ENCODE measurements at regions not wholly inside any gene's neighbourhood (a gene's known extent, or its start where the extent isn't known, plus 50 kb on each side); places are given as distances from the start of the nearest gene placed in this dataset.

- intact Hi-C loops (cut with DNase I) = no loop called here
Observed at GRCh38 chr9:81492710-81493447, 196.5 kb downstream of the TLE1 start.

DNA sequence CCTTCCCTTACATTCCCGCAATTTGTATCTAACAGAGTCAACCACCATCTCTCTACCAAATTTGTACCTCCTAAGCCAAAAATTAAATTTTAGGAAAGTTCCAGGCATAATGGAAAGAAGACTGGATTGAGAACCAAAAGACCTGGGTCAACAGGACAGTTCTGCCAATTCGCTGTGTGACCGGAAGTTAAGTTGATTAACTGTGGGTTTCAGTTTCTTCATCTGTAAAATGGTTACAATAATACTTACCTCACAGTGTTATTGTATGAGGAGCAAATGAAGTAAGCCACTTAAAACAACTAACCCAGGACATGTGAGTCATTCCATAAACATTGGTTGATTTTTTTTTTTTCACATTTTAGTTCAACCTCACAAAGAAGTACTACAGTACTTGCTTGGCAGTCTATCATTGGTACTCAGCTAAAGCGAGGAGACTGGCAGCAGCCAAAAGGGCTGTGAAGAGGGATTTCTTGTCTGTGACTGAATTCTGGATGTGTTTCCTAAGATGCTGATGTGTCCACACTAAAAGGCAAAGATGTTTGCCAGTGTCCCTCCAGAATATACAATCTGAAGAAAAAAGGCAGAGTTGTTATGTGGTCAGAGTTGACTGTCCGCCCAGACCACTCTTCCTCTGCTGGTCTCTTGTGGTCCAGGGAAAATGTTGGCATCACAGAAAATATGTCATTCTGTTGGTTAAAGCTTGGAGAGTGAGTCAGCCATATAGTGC lies 198.6 kb downstream of the TLE1 start:
- no peak for DNase-seq (ENCODE audit: low spot score)
- intact Hi-C loops (cut with DNase I) = no loop called here

More at GRCh38 chr9:81492710-81493447, 196.5 kb downstream of the TLE1 start:
- no peak for DNase-seq (ENCODE audit: low spot score)

DNA sequence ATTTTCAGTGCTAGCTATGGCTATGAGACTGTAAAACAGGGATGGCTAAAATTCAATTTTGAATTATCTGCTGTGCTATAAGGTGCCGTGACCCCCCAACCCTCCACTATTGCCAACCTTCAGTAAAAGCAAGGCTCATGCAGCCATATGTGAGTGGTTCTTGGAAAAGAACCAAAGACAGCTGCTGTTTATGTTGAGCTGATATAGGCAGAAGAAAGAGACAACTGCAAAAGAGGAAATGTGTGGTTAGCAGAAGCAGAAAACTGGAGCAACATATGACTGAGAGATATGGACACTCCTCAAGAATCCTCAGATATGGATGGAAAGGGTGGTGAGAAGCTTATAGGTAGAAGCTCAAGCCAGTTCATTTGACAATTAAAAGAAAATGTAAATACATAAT lies 200.3 kb downstream of the TLE1 start:
- DNase-seq (ENCODE audit: low spot score) = no peak
- intact Hi-C loops (cut with DNase I) = no loop called here

- DNase-seq (ENCODE audit: low spot score) = no peak
- intact Hi-C loops (cut with DNase I) = no loop called here
Observed at GRCh38 chr9:81480828-81481604, 208.3 kb downstream of the TLE1 start.

- intact Hi-C loops (cut with DNase I) = no loop called here
- no peak for DNase-seq (ENCODE audit: low spot score)
Observed at GRCh38 chr9:81479573-81479972, 209.8 kb downstream of the TLE1 start.

DNA sequence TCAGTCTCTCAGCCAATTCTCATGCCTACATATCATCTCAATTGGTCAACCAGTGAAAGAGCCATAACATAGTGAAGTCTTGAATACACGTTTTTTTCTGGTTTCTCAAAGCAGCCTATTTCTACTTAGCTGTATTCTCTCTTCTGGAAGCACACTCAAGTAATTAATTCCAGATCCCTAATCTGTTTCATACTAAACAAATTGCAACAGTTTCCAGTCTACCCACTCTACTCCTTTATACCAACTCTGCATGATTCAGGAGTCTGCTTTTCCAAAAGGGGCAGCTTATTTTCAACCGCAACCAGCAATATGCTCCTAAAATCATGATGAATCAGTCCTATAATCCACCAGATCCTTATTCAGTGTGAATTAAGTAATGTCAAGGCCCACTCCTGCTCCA lies 211.7 kb downstream of the TLE1 start:
- DNase-seq (ENCODE audit: low spot score) = no peak
- intact Hi-C loops (cut with DNase I) = no loop called here

- no peak for DNase-seq (ENCODE audit: low spot score)
- intact Hi-C loops (cut with DNase I) = no loop called here
Observed at GRCh38 chr9:81476813-81477490, 212.4 kb downstream of the TLE1 start.

DNA sequence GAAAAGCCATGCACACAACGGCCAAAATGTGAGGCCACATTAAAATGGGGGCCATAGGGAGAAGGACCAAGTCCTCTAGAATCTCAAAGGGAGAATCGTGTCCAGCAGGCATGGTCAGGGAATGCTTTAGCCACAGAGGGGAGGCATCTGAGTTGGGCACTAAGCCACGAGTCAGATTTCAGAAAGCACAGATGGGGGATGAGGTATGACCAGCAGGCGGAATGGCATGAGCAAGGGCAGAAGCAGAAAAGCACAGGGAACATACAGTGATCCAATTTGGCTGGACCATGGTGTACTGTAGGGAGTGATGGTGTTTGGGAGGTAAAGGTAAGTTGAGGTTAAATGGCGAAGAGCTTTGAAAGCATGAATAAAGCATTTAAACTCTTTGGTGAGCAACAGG lies 214.6 kb downstream of the TLE1 start:
- no peak for DNase-seq (ENCODE audit: low spot score)
- intact Hi-C loops (cut with DNase I) = no loop called here

GRCh38 chr9:81474125-81474524 lies 215.2 kb downstream of the TLE1 start:
- DNase-seq (ENCODE audit: low spot score) = no peak
- intact Hi-C loops (cut with DNase I) = no loop called here

GRCh38 chr9:81473708-81474107 lies 215.6 kb downstream of the TLE1 start:
- intact Hi-C loops (cut with DNase I) = no loop called here

DNA sequence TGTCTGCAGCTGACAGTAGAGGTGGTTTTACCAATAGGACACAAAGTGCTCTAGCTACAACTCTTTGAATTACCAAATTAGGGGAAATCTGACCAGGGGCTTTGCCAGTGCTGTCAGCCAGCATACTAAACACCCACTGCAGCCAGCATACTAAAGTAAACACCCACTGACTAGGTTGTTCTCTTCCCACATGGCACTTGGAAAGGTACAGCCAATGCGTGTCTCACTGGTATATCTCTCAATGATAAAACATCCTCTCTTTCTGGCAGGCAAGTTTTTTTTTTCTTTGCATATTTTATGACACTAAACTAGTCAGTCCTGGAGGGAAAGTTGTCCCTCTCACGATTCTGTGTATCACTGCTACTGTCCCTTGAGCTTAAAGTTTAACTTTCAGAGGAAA lies 216.1 kb downstream of the TLE1 start:
- no peak for DNase-seq (ENCODE audit: low spot score)
- intact Hi-C loops (cut with DNase I) = no loop called here

More at GRCh38 chr9:81473708-81474107, 215.6 kb downstream of the TLE1 start:
- no peak for DNase-seq (ENCODE audit: low spot score)

DNA sequence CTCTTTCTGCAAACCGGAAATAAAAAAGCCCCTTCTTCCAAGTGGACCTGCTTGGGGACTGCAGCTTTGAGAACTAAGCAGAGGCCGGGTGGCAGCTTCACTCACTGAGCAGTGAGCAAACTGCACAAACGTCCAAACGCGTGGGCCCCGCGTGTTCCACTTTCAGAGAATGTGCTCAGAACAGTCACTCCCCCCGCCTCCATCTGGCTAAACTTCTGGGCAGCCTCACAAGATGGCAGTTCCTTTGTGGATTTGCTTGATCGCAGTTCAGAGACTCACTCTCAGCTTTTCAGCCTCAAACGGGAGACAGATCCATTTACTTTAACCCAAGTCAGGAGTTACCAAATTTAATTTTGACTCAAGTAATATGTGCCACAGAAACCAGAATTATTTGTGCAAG lies 216.6 kb downstream of the TLE1 start:
- intact Hi-C loops (cut with DNase I) = no loop called here
- no peak for DNase-seq (ENCODE audit: low spot score)

- intact Hi-C loops (cut with DNase I) = no loop called here
- no peak for DNase-seq (ENCODE audit: low spot score)
Observed at GRCh38 chr9:81470864-81471263, 218.5 kb downstream of the TLE1 start.

GRCh38 chr9:81468084-81468595 lies 221.2 kb downstream of the TLE1 start:
- intact Hi-C loops (cut with DNase I) = loop anchor here (5.0 kb wide), 1 partner anchor 219 kb away; the partner anchor contains the start of gene TLE1
- DNase-seq (ENCODE audit: low spot score) = no peak

DNA sequence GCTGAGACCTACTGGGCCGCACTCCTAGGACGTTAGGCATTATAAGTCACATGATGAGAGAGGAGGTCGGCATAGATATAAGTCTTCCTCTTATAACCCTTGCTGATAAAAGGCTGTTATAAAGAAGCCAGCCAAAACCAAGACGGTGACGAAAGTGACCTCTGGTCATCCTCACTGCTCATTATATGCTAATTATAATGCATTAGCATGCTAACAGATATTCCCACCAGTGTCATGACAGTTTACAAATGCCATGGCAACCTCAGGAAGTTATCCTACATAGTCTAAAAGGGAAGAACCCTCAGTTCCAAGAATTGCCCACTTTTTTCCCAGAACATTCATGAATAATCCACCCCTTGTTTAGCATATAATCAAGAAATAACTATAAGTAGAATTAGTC lies 222.4 kb downstream of the TLE1 start:
- intact Hi-C loops (cut with DNase I) = loop anchor here (5.0 kb wide), 1 partner anchor 220 kb away; the partner anchor contains the start of gene TLE1

DNA sequence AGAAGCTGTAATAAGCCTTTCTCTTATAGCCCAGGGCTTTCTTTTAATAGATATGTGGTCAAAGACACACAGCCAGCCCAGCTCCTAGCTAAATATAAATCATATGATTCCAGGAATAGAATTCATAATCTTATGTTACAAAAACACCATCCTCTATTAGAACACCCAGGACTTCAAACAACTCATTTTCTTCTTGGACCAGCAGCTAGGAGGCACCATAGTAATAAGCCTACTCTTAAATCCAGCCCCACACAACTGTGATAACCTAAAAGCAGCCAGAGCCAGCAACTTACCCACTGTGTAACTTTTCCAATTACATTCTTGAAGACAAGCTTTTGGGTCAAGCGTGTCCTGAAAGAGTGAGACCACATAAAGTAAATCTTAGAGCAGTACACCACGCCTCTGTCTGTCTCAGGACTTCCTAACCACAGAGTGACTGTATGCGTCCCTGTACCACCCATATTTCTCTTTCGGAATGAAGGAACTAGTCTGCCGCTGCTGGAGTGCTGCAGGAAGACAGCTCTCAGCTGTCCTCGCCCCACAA lies 223.8 kb downstream of the TLE1 start:
- no peak for DNase-seq (ENCODE audit: low spot score)
- intact Hi-C loops (cut with DNase I) = loop anchor here (5.0 kb wide), 1 partner anchor 222 kb away; the partner anchor contains the start of gene TLE1

More for the DNA sequence above, 222.4 kb downstream of the TLE1 start:
- no peak for DNase-seq (ENCODE audit: low spot score)

GRCh38 chr9:81462801-81463200 lies 226.5 kb downstream of the TLE1 start:
- no peak for DNase-seq (ENCODE audit: low spot score)
- intact Hi-C loops (cut with DNase I) = no loop called here

DNA sequence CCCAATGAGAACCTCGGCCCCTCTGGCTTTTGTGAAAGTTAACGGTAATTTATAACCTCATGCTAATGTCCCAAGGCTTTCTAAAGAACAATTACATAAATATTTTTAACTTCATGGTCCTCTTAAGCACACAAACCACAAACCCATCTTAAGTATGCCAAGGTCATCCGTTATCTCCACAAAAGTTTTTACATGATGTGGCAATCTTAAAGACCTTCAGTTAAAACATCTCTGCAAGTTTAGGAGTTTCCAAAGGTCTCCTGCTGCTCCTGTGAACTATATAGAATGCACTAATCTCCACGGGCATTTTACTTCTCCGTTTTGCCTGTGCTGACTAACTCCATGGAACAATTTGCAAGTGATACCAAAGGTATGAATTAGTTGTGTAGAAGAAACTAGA lies 228.2 kb downstream of the TLE1 start:
- no peak for DNase-seq (ENCODE audit: low spot score)
- intact Hi-C loops (cut with DNase I) = no loop called here

DNA sequence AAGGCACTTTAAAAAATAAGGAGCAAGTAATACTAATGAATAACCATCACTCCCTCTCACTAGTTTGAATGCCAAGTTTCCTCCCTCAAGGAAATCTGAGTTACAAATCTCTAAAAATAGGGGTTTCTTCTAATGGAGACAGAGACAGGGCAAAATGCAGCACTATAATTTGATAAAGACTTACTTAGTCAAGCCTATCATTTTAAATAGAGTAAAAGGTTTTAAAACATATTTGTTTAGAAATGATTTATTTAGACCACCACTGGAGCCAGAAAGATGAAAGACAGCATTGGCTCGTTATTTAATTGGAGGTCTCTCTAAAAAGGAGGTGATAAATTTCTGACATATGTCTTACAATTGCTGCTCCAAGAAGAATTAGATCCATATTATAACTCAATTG lies 228.7 kb downstream of the TLE1 start:
- intact Hi-C loops (cut with DNase I) = no loop called here
- no peak for DNase-seq (ENCODE audit: low spot score)

All from cardiac septum (tissue), 1 donor.